ENCODE measurements at regions not wholly inside any gene's neighbourhood (a gene's known extent, or its start where the extent isn't known, plus 50 kb on each side); places are given as distances from the start of the nearest gene placed in this dataset.

- dilution Hi-C loops (cut with MboI; ENCODE audit: extremely low pct_ligation_motif_present, low sequenced_read_pairs) = no loop called here
- H3K27me3 ChIP-seq (ENCODE audit: control insufficient read depth in 2 of 2, insufficient read depth in 2 of 2, low read length in 2 of 2) = no peaks in the 10 kb centered on the region
- H2AFZ ChIP-seq (ENCODE audit: low read depth, low read length) = no peak overlapping the region
- FAIRE-seq (no peak), DNase-seq (ENCODE audit: low read depth, low spot score) (no peak)
- CTCF ChIA-PET = interaction anchor here (0.6 to 1.2 kb wide), 2 partner anchors 24 to 97 kb away, joined by 3 read pairs; no protein-coding TSS in a partner anchor
- TF ChIP-seq FOS (IDR thresholded peaks at IDR 0.05; ENCODE audit: borderline replicate concordance, insufficient read depth, low read length) (no peak), GATA2 (IDR thresholded peaks at IDR 0.05; ENCODE audit: insufficient read depth, insufficient read length, low read depth, low read length) (no peak), JUN (IDR thresholded peaks at IDR 0.05; ENCODE audit: borderline replicate concordance, insufficient read depth, insufficient read length, low read depth) (no peak), POLR2AphosphoS5 (IDR thresholded peaks at IDR 0.05; ENCODE audit: insufficient read depth, low read depth, low read length) (no peak), MYC (IDR thresholded peaks at IDR 0.05; ENCODE audit: low read depth, low read length) (no peak), POLR2A (IDR thresholded peaks at IDR 0.05; ENCODE audit: low read depth, low read length) (no peak), EZH2 (IDR thresholded peaks at IDR 0.05; ENCODE audit: borderline replicate concordance, low read depth, low read length, severe bottlenecking) (no peak)
- TF ChIP-seq, protein P1, sequence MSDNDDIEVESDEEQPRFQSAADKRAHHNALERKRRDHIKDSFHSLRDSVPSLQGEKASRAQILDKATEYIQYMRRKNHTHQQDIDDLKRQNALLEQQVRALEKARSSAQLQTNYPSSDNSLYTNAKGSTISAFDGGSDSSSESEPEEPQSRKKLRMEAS (IDR thresholded peaks at IDR 0.05; ENCODE audit: insufficient read depth, insufficient read length) = no peak
- TF ChIP-seq, protein P2, sequence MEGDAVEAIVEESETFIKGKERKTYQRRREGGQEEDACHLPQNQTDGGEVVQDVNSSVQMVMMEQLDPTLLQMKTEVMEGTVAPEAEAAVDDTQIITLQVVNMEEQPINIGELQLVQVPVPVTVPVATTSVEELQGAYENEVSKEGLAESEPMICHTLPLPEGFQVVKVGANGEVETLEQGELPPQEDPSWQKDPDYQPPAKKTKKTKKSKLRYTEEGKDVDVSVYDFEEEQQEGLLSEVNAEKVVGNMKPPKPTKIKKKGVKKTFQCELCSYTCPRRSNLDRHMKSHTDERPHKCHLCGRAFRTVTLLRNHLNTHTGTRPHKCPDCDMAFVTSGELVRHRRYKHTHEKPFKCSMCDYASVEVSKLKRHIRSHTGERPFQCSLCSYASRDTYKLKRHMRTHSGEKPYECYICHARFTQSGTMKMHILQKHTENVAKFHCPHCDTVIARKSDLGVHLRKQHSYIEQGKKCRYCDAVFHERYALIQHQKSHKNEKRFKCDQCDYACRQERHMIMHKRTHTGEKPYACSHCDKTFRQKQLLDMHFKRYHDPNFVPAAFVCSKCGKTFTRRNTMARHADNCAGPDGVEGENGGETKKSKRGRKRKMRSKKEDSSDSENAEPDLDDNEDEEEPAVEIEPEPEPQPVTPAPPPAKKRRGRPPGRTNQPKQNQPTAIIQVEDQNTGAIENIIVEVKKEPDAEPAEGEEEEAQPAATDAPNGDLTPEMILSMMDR (IDR thresholded peaks at IDR 0.05; ENCODE audit: extremely low read depth in 1 of 2, insufficient read depth in 1 of 2, low read depth in 1 of 2, low read length in 2 of 2) = no peak
- H3K4me3 ChIP-seq (replicated peaks in 1 of 3; ENCODE audit: insufficient read depth in 1 of 3, low read depth in 1 of 3, low read length in 3 of 3) = no peak overlapping the region
- no peak overlapping the region for H3K27ac ChIP-seq (ENCODE audit: insufficient read depth, low read depth, low read length)
- H3K79me2 ChIP-seq (ENCODE audit: control insufficient read depth, insufficient read depth, low read length) = no peaks in the 10 kb centered on the region
- no peak overlapping the region for H3K9ac ChIP-seq (replicated peaks; ENCODE audit: extremely low read depth, insufficient read depth, low read length)
- no peaks in the 10 kb centered on the region for H4K20me1 ChIP-seq (replicated peaks; ENCODE audit: control insufficient read depth, extremely low read depth, insufficient read depth, low read length)
- no peaks in the 10 kb centered on the region for H3K9me1 ChIP-seq (replicated peaks; ENCODE audit: control insufficient read depth, extremely low read depth, insufficient read depth, low read length)
- H3K36me3 ChIP-seq (ENCODE audit: control insufficient read depth in 2 of 2, extremely low read depth in 1 of 2, insufficient read depth in 2 of 2, low read length in 2 of 2) = no peaks in the 10 kb centered on the region
- POLR2A ChIA-PET = no interaction called here
- no peaks in the 10 kb centered on the region for H3K4me1 ChIP-seq (ENCODE audit: control insufficient read depth, extremely low read depth, insufficient read depth, low read length)
- no TSS peak for BruUV-seq (replicated peaks)
- H3K9me3 ChIP-seq (replicated peaks; ENCODE audit: control insufficient read depth, insufficient read depth, low read length) = no peaks in the 10 kb centered on the region
- intact Hi-C loops (cut with micrococcal nuclease) = no loop called here
- no peak overlapping the region for H3K4me2 ChIP-seq (ENCODE audit: insufficient read depth, low read length)
Observed at GRCh38 chr9:13915131-13915530, 398.8 kb downstream of the NFIB start.

All from endothelial cell of umbilical vein (primary cell).